Keratinocyte (primary cell): ENCODE measurements at regions not wholly inside any gene's neighbourhood (a gene's known extent, or its start where the extent isn't known, plus 50 kb on each side); places are given as distances from the start of the nearest gene placed in this dataset.

Experiments
- DNase-seq: peaks from one replicate; pipeline ENCODE4 v3.0.0-alpha.2; 2011; ENCODE audit warnings: low read depth, missing footprints, low spot score
- FAIRE-seq: peaks from 2 replicates; lab custom pipeline; 2011; peaks lifted over from hg19 to GRCh38; lab: Jason Lieb, UNC
- H2AFZ ChIP-seq: 2 replicates; pipeline ENCODE4 v1.6.0; 2012; ENCODE audit warnings: low read length, control low read depth, inconsistent platforms; ENCODE audit not compliant: control insufficient read depth
- H3K27ac ChIP-seq: 2 replicates; pipeline ENCODE4 v1.5.1; 2011; ENCODE audit warnings: low read length; ENCODE audit not compliant: control insufficient read depth, insufficient read depth
- H3K27me3 ChIP-seq: 3 replicates; pipeline ENCODE4 v1.6.0; 2011; ENCODE audit warnings: low read length; ENCODE audit not compliant: control insufficient read depth, insufficient read depth; ENCODE audit errors: extremely low read depth
- H3K36me3 ChIP-seq, 2 experiments: 2 replicates in 1 of 2; 3 replicates in 1 of 2; pipeline ENCODE4 v1.5.1; 2011; ENCODE audit warnings: low read length in 2 of 2, mild to moderate bottlenecking in 1 of 2; ENCODE audit not compliant: control insufficient read depth in 2 of 2, insufficient read depth in 2 of 2; ENCODE audit errors: extremely low read depth in 1 of 2
- H3K4me1 ChIP-seq: 3 replicates; pipeline ENCODE4 v1.5.1; 2011; ENCODE audit warnings: low read length; ENCODE audit not compliant: control insufficient read depth, insufficient read depth; ENCODE audit errors: extremely low read depth
- H3K4me2 ChIP-seq: 3 replicates; pipeline ENCODE4 v1.6.0; 2011; ENCODE audit warnings: low read depth, low read length; ENCODE audit not compliant: control insufficient read depth, insufficient read depth; ENCODE audit errors: extremely low read depth
- H3K4me3 ChIP-seq, 3 experiments: fragments of 200-600 bp in 1 of 3; sonication (generic) in 1 of 3; 2 replicates in 2 of 3; 3 replicates in 1 of 3; pipeline ENCODE4 v1.5.1; 2011 to 2016; ENCODE audit warnings: low read length in 3 of 3, mild to moderate bottlenecking in 3 of 3, control low read depth in 2 of 3, inconsistent platforms in 1 of 3, low read depth in 1 of 3, mixed read lengths in 1 of 3, mixed run types in 1 of 3, moderate library complexity in 1 of 3; ENCODE audit not compliant: control insufficient read depth in 2 of 3, insufficient read depth in 2 of 3; ENCODE audit errors: extremely low read depth in 1 of 3
- H3K79me2 ChIP-seq: 2 replicates; pipeline ENCODE4 v1.6.0; 2012; ENCODE audit warnings: low read length; ENCODE audit not compliant: control insufficient read depth, insufficient read depth
- H3K9ac ChIP-seq: 3 replicates; pipeline ENCODE4 v1.6.0; 2011; ENCODE audit warnings: low read length; ENCODE audit not compliant: control insufficient read depth, insufficient read depth; ENCODE audit errors: extremely low read depth
- H3K9me1 ChIP-seq: 3 replicates; pipeline ENCODE4 v1.6.0; 2011; ENCODE audit warnings: low read length; ENCODE audit not compliant: control insufficient read depth, insufficient read depth; ENCODE audit errors: extremely low read depth
- H3K9me3 ChIP-seq: 2 replicates; pipeline ENCODE4 v1.5.1; 2012; ENCODE audit warnings: low read depth, low read length; ENCODE audit not compliant: control insufficient read depth
- H4K20me1 ChIP-seq: 3 replicates; pipeline ENCODE4 v1.6.0; 2011; ENCODE audit warnings: low read length; ENCODE audit not compliant: control insufficient read depth, insufficient read depth; ENCODE audit errors: extremely low read depth
- EZH2 ChIP-seq: IDR thresholded peaks from one replicate; pipeline ENCODE4 v1.6.1; 2012; ENCODE audit warnings: inconsistent platforms, mild to moderate bottlenecking, low read length, moderate library complexity
- dilution Hi-C: fragments of 300-500 bp; cut with MboI; formaldehyde crosslinking; loops from one replicate; pipeline ENCODE4 v1.7.0; 2020; ENCODE audit warnings: low sequenced_read_pairs; ENCODE audit not compliant: extremely low pct_ligation_motif_present
- TF ChIP-seq, protein P1 (sequence below), 3 experiments: IDR thresholded peaks in 1 of 3; conservative IDR thresholded peaks in 1 of 3; optimal IDR thresholded peaks in 1 of 3; 2 replicates in 2 of 3; 3 replicates in 1 of 3; pipeline versions ENCODE3 to v1.5.1; 2011; ENCODE audit warnings: low read length in 3 of 3, mild to moderate bottlenecking in 3 of 3, moderate library complexity in 2 of 3, control low read depth in 1 of 3, inconsistent platforms in 1 of 3; ENCODE audit not compliant: insufficient read depth in 2 of 3; ENCODE audit errors: extremely low read depth in 1 of 3

DNA sequence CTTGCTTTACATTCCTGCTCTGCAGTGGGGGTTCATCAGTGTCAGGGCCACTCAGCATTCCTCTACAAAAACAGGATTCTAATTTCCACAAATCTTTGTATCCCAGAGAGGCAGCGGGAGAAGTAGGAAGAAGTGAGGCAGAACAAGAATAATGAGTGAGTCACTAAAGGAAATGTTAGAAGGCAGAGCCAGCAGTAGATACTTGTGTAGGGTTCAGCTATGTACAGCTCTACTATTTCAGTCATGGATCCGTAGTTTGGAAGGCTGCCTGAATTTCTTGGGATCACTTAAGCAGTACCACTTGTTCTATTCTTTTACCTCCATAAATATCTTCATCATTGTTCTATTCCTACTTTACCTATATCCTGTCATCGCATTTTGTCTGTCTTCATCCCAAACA is 246.3 kb upstream of the TLE4 start:
- Histone ChIP-seq H3K27ac (no peak overlapping the region), H3K4me2 (no peak overlapping the region), H4K20me1 (no peaks in the 10 kb centered on the region), H3K9me1 (no peaks in the 10 kb centered on the region), H3K9ac (no peak overlapping the region), H3K9me3 (no peaks in the 10 kb centered on the region), H3K4me1 (no peaks in the 10 kb centered on the region), H2AFZ (no peak overlapping the region), H3K4me3 (no peak overlapping the region), H3K79me2 (no peaks in the 10 kb centered on the region), H3K36me3 (no peaks in the 10 kb centered on the region), H3K27me3 (no peaks in the 10 kb centered on the region)
- no peak for DNase-seq
- FAIRE-seq: no peak
- TF ChIP-seq, protein P1, sequence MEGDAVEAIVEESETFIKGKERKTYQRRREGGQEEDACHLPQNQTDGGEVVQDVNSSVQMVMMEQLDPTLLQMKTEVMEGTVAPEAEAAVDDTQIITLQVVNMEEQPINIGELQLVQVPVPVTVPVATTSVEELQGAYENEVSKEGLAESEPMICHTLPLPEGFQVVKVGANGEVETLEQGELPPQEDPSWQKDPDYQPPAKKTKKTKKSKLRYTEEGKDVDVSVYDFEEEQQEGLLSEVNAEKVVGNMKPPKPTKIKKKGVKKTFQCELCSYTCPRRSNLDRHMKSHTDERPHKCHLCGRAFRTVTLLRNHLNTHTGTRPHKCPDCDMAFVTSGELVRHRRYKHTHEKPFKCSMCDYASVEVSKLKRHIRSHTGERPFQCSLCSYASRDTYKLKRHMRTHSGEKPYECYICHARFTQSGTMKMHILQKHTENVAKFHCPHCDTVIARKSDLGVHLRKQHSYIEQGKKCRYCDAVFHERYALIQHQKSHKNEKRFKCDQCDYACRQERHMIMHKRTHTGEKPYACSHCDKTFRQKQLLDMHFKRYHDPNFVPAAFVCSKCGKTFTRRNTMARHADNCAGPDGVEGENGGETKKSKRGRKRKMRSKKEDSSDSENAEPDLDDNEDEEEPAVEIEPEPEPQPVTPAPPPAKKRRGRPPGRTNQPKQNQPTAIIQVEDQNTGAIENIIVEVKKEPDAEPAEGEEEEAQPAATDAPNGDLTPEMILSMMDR (optimal IDR thresholded peaks at IDR 0.05 in 1 of 3, IDR thresholded peaks at IDR 0.05 in 1 of 3, conservative IDR thresholded peaks at IDR 0.05 in 1 of 3; ENCODE audit: extremely low read depth in 1 of 3, insufficient read depth in 2 of 3, low read length in 3 of 3): no peak
- TF ChIP-seq EZH2: no peak
- dilution Hi-C loops: no loop called here

- H3K4me1 ChIP-seq: no peaks in the 10 kb centered on the region
- FAIRE-seq (no peak), DNase-seq (no peak)
- no peak for TF ChIP-seq EZH2
- TF ChIP-seq, protein P1 (optimal IDR thresholded peaks at IDR 0.05 in 1 of 3, IDR thresholded peaks at IDR 0.05 in 1 of 3, conservative IDR thresholded peaks at IDR 0.05 in 1 of 3; ENCODE audit: extremely low read depth in 1 of 3, insufficient read depth in 2 of 3, low read length in 3 of 3): no peak
- H3K4me3 ChIP-seq: no peak overlapping the region
- no peak overlapping the region for H2AFZ ChIP-seq
- H3K4me2 ChIP-seq: no peak overlapping the region
- dilution Hi-C loops: no loop called here
- no peak overlapping the region for H3K9ac ChIP-seq
- H3K9me1 ChIP-seq: no peaks in the 10 kb centered on the region
- H4K20me1 ChIP-seq: no peaks in the 10 kb centered on the region
- no peaks in the 10 kb centered on the region for H3K27me3 ChIP-seq
- H3K9me3 ChIP-seq: no peaks in the 10 kb centered on the region
- H3K36me3 ChIP-seq: no peaks in the 10 kb centered on the region
- H3K27ac ChIP-seq: no peak overlapping the region
- no peaks in the 10 kb centered on the region for H3K79me2 ChIP-seq
These were observed 241.9 kb upstream of the TLE4 start for GRCh38 chr9:79329861-79330260.
